ENCODE measurements at regions not wholly inside any gene's neighbourhood (a gene's known extent, or its start where the extent isn't known, plus 50 kb on each side); places are given as distances from the start of the nearest gene placed in this dataset.
"Not testable (repeated sequence)": the region's sequence is repeated elsewhere in the genome, so short reads cannot be mapped to it uniquely, and the experiment has no call there.

DNA sequence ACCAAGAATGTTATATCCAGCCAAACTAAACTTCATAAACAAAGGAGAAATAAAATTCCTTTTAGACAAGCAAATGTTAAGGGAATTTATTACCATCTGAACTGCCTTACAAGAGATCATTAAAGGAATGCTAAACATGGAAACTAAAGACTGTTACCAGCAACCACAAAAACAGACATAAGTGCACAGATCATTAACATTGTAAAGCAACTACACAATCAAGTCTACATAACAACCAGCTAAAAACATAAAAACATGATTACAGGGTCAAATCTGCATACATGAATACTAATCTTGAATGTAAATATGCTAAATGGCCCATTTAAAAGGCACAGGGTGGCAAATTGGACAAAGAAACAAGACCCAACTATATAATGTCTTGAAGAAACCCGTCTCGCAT is 211.0 kb upstream of the PBX1 start:
- no peak for DNase-seq

DNA sequence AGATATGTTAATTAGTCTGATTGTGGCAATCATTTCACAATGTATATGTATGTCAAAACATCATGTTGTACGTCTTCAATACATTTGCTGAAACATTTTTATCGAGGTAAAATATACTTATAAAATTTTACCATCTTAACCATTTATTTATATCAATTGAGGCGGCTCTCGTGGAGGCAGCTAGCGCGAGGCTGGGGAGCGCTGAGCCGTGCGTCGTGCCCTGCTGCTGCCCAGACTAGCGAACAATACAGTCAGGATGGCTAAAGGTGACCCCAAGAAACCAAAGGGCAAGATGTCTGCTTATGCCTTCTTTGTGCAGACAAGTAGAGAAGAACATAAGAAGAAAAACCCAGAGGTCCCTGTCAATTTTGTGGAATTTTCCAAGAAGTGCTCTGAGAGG is 202.5 kb upstream of the PBX1 start:
- DNase-seq = no peak

DNA sequence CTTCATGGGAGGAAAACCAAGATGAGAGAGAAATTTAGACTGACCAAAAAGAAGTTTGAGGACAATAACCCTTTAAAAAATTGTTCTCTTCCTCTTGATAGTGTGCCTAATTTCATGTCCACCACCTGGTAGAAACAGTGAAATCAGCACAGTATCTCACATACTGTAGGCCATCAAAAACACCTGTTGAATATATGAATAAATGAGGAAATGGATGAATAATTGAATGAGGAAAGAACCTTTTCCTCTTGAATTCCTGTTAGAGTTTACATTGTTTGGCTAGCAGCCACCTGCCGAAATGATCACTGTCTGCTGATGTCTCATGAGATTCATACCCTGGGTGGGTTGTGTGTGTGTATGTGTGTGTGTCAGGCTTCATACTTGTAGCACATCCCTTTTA is 198.7 kb upstream of the PBX1 start:
- no peak for DNase-seq

DNA sequence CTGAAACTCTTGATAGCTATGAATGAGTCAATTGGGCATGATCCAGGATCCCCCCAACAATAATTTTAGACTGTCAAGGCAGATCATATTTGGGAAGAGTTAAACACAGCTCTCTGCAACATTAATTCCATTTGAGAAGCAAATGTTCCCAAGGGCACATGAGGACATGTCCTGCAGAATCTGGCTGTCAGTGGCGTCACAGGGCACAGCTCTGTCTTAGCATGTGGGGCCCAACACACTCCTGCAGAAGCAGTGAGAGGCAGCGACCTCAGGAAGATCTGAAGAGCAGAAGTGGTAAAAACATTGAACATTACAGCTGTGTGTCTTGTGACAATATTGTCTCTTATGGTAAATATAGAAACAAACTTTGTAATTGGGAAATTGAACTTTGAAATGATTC is 197.1 kb upstream of the PBX1 start:
- no peak for DNase-seq

- no peak for DNase-seq
These were observed 195.0 kb upstream of the PBX1 start for GRCh38 chr1:164363980-164364379.

DNA sequence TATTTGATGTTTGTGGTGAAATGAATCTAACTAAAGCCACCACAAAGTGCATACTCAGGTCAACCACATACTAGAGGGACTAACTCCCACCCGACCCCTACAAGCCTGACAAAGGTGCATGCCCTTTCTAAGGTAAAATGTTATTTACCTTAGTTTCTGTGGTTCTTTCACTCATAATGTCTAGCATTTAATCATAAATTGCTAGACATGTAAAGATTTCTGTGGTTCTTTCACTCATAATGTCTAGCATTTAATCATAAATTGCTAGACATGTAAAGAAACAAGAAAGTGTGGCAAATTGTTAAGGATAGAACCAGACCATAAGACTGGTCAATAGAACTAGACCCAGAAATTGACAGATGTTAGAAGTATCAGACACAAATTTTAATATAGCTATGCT is 193.0 kb upstream of the PBX1 start:
- DNase-seq = no peak

GRCh38 chr1:164369698-164370365 is 189.2 kb upstream of the PBX1 start:
- DNase-seq = no peak

GRCh38 chr1:164380893-164381292 is 178.1 kb upstream of the PBX1 start:
- DNase-seq = no peak

DNA sequence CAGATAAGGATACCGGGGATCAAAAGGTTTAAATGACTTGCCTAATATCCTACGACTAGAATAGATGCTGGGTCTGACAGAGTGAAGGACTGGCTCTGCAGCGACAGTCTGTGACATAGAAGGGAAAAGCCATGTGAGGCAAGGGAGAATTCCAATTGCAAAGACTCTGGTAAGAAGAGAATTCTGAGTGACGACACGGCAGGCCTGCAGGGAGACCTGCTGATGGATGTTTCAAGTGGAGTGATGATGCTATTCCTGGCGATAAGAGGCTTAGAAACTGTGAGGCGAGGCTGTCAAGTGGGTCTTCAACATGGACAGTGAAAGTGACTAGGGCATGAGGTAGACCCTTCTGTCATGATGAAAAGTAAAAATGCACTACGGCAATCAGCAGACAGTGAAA is 176.6 kb upstream of the PBX1 start:
- DNase-seq = no peak

DNA sequence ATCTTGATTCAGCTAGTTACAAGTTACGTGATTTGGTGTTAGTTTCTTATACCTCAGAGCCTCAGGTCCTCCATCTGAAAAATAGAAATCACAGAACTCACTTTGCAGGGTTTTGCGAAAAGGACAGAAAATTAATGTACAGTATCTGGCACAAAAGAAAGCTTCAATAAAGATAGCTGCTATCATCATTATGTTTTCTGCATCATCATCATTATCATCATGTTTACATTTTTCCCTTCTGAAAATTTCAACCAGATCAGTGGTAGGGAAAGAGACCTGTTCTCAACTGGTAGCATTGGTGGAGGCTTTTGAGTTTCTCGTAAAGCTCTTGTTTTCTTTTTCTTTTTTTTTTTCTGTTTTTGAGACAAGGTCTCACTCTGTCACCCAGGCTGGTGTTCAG is 174.7 kb upstream of the PBX1 start:
- no peak for DNase-seq

DNA sequence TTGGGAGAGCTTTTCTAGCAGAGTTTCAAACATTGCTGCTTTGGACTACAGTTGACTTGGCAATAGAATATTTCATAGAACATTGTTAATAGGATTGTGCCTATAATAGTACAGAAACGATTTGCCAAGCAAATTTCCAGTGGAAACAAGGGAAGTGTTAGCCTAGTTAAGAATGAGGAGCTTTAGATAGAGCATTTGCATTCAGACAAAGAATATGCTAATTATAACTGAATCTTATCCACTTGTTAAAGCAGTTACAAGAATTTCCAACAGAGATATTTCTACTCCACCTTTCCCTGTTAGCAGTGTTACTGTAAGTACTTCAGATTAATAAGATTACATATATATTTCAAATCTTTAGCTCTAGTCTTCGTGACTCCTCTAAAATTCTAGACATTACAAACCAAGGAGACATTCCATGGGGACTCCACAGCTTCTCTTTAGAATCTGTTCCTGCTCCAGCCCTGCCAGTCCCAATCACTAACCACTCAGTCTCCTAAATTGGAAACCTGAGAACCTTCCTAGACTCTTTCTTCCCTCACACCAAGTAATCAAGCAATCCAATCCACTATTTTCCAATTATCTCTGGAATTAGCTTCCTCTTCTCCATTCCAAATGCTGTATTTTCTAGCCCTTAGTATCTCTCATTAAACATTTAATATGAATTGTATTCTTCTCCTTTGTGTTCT is 141.8 kb upstream of the PBX1 start:
- DNase-seq = no peak

- no peak for DNase-seq
These were observed 135.8 kb upstream of the PBX1 start for GRCh38 chr1:164423136-164423535.

- no peak for DNase-seq
These were observed 125.7 kb upstream of the PBX1 start for GRCh38 chr1:164433141-164433817.

GRCh38 chr1:164433818-164434170 is 125.2 kb upstream of the PBX1 start:
- no peak for DNase-seq

DNA sequence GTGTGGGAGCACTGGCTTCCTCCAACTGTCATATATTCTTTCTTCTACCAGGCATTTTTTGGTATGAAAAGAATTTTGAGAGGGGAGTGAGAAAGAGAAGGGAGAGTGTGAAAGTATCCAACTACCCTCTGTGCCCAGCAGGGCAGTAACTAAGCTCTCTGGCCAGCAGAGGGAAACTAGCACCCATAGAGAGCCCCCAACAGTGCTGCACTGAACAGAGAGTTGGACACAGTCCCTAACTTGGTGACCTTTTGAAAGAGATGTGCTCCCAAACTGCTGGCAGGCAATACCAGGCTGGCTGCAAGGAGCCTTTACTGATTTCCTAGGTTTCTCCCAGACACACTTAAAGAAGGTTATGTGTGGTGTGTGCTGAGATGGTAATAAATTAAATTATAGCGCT is 118.8 kb upstream of the PBX1 start:
- no peak for DNase-seq

GRCh38 chr1:164443166-164443565 is 115.8 kb upstream of the PBX1 start:
- no peak for DNase-seq

- DNase-seq = no peak
These were observed 115.1 kb upstream of the PBX1 start for GRCh38 chr1:164443836-164444235.

- no peak for DNase-seq
These were observed 113.0 kb upstream of the PBX1 start for GRCh38 chr1:164446020-164446419.

DNA sequence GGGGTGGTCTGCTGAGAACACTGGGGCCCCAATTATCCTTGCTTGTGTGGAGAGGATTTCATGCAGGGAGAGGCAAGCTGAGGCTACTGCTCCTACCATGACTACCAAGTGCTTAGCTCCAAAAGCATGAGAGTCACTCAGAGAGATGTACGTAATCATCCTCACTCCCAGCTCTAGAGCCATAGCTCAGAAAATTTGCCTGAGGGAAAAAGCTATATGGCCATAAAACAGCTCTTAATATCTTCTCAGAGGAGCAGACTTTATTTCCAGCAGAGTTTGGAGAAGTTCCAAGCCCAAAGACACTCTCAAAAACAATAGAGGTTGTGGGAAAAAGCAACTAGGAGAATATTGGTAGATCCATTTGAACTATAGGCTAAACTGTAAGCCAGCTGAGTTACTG is 106.4 kb upstream of the PBX1 start:
- no peak for DNase-seq

DNA sequence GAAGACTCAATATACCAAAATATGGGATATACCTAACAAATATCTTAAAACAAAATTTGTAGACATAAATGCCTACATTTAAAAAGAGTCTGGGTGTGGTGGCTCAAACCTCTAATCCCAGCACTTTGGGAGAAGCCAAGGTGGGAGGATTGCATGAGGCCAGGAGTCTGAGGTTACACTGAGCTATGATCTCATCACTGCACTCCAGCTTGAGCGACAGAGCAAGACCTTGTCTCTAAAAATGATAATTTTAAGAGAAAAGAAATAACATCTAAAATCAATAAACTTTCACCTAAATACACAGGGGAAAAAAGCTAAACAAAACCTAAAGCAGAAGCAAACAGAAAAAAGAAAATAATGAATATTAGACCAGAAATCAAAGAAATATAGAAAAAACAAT is 102.7 kb upstream of the PBX1 start:
- DNase-seq = no peak

GRCh38 chr1:164459176-164459575 is 99.8 kb upstream of the PBX1 start:
- not testable (repeated sequence) for DNase-seq

GRCh38 chr1:164466001-164466421 is 93.0 kb upstream of the PBX1 start:
- DNase-seq = no peak

DNA sequence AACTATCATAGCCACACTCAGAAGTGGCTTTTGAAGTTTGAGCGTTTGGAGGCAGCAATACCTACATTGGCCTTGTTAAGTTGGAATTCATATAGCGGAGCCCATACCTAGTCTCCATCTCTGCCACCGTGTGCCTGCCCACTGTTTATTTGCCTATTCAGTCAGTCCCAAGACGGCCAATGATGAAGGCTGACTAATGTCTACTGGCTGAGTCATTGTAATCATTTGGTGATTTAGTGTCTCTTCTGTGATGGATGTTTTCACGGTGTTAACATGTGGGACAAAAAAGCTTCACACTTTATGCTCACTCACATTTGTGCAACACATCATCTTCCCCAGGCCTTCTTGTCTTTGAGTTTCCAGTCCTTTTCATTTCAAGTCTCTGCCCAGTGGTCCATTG is 92.6 kb upstream of the PBX1 start:
- no peak for DNase-seq

DNA sequence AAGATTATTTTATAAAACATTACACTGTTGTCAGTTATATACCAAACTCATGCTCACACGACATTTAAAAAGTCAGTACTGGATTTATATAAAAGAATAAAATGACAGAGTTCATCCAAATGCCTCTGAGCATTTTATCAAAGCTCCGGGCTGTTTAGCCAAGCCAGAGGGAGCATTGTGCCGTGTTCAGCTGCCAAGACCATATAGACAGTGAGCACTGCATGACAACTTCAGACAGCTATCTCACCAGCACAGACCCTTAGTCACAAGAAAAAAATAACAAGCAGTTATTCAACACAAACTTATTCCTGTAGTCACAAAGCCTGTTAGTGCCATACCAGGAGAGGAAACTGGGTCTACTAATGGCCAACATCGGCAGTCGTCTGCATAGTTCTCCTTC is 88.0 kb upstream of the PBX1 start:
- no peak for DNase-seq

DNA sequence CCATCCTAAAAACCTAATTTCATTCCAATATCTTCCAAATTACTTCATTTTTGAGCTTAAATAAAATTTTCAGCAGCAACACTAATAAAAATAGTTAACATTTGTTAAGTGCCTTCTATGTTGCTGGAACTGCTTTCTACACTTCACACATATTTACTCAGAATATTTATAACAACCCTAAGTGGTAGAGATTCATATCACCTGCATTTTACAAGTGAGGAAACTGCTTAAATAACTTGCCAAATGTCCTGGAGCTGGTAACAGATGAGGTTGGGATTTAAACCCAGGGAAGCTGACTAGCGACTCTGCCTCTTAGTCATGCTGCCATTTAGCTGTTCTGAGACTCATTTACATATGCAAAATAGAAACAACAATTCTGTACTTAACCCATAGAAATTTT is 86.1 kb upstream of the PBX1 start:
- DNase-seq = no peak

Measured in activated gamma-delta T cell treated with Interleukin-2 at 50 U/mL for 16 hours (primary cell).